ENCODE measurements at regions not wholly inside any gene's neighbourhood (a gene's known extent, or its start where the extent isn't known, plus 50 kb on each side); places are given as distances from the start of the nearest gene placed in this dataset.

DNA sequence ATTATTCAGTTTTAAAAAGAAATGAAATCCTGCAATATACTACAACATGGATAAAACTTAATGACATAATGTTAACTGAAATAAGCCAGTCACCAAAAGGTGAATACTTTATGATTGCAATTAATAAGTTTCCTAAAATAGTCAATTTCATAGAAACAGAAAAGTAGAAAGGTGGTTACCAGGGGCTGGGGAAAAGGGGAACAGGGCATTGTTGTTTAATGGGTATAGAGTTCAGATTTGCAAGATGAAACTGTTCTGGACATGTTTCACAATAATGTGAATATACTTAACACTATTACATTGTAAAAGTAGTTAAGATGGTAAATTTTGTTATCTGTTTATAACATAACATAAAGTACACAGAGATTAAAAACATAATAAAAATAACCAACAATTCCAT, 550.9 kb downstream of the CCER1 start:
- no peak overlapping the region for H3K4me3 ChIP-seq
- H3K36me3 ChIP-seq = no peaks in the 10 kb centered on the region
- H3K27ac ChIP-seq = no peak overlapping the region
- DNase-seq (no peak), ATAC-seq (no peak)
- H3K9me3 ChIP-seq = no peaks in the 10 kb centered on the region
- H3K4me1 ChIP-seq = no peaks in the 10 kb centered on the region
- no peak for TF ChIP-seq CTCF (IDR thresholded peaks at IDR 0.05)
- H3K27me3 ChIP-seq = no peaks in the 10 kb centered on the region
- intact Hi-C loops (cut with DNase I) = no loop called here

GRCh38 chr12:90401185-90401584, 553.8 kb downstream of the CCER1 start:
- Histone ChIP-seq H3K36me3 (no peaks in the 10 kb centered on the region), H3K27me3 (no peaks in the 10 kb centered on the region), H3K4me1 (no peaks in the 10 kb centered on the region), H3K27ac (no peak overlapping the region), H3K4me3 (no peak overlapping the region), H3K9me3 (peaks cover 0 to 15% of the 10 kb centered on the region in 2 donors)
- TF ChIP-seq CTCF (IDR thresholded peaks at IDR 0.05) = no peak
- ATAC-seq (no peak), DNase-seq (no peak)
- intact Hi-C loops (cut with DNase I) = no loop called here

GRCh38 chr12:90399357-90399756, 555.6 kb downstream of the CCER1 start:
- no peaks in the 10 kb centered on the region for H3K4me1 ChIP-seq

DNA sequence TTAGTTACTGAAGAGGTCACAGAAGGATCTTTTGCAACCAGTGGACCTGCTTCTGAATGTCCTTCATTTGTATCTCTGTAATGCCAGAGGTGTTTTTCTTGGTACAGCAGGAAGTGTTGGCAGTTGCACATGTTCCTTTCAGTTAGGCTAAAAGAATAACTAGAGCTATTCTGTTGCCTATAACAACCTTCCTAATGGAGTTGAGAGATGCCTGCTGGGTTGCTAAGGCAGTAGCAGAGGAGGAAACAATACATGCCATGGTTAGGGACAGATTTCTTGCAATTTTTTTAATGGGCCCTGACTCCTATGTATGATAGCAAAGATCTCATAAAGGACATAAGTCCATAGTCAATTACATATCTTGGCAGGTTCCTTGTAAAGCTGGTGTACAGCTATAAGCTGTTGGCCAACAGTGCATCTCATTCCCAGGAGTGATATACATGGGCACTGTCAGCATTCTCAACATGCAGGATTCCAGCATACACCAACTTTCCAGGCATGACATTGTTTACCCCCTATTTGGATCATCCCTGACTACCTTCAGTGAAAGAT, 556.6 kb downstream of the CCER1 start:
- Histone ChIP-seq H3K27ac (no peak overlapping the region), H3K36me3 (no peaks in the 10 kb centered on the region), H3K27me3 (no peaks in the 10 kb centered on the region), H3K9me3 (peaks cover 0 to 27% of the 10 kb centered on the region in 2 donors), H3K4me3 (no peak overlapping the region), H3K4me1 (no peaks in the 10 kb centered on the region)
- intact Hi-C loops (cut with DNase I) = no loop called here
- no peak for ATAC-seq
- no peak for TF ChIP-seq CTCF (IDR thresholded peaks at IDR 0.05)
- no peak for DNase-seq

More at GRCh38 chr12:90399357-90399756, 555.6 kb downstream of the CCER1 start:
- intact Hi-C loops (cut with DNase I) = no loop called here
- no peak for TF ChIP-seq CTCF (IDR thresholded peaks at IDR 0.05)
- ATAC-seq (no peak), DNase-seq (no peak)
- Histone ChIP-seq H3K36me3 (no peaks in the 10 kb centered on the region), H3K27me3 (no peaks in the 10 kb centered on the region), H3K27ac (no peak overlapping the region), H3K9me3 (peaks cover 0 to 27% of the 10 kb centered on the region in 2 donors), H3K4me3 (no peak overlapping the region)

DNA sequence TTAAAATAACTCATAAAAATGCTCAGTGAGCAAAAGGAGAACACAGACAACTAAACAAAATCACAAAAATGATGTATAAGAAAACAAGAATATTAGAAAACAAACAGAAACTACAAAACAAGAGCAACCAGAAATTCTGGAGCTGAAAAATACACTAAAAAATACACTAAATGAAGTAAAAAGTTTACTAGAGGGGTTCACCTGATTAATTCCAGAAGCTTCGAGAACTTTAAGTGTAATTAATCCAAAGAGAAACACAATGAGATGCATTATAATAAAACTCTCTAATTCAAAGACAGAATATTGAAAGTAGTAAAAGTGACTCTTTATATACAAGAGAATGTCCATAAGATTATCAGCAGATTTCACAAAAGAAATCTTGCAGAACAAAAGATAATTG, 558.4 kb downstream of the CCER1 start:
- no peaks in the 10 kb centered on the region for H3K27me3 ChIP-seq
- TF ChIP-seq CTCF (IDR thresholded peaks at IDR 0.05) = no peak
- H3K4me3 ChIP-seq = no peak overlapping the region
- no peak for ATAC-seq
- intact Hi-C loops (cut with DNase I) = no loop called here
- no peaks in the 10 kb centered on the region for H3K4me1 ChIP-seq
- no peaks in the 10 kb centered on the region for H3K36me3 ChIP-seq
- H3K9me3 ChIP-seq = peaks cover 0 to 27% of the 10 kb centered on the region in 2 donors
- DNase-seq = no peak
- no peak overlapping the region for H3K27ac ChIP-seq

Data from left lung (tissue), 4 donors.